ENCODE measurements at regions not wholly inside any gene's neighbourhood (a gene's known extent, or its start where the extent isn't known, plus 50 kb on each side); places are given as distances from the start of the nearest gene placed in this dataset.

GRCh38 chr18:24869285-24869684 lies 408.8 kb downstream of the HRH4 start:
- Histone ChIP-seq H3K36me3 (no peaks in the 10 kb centered on the region), H3K27me3 (ENCODE audit: low read depth) (no peaks in the 10 kb centered on the region), H3K4me1 (no peaks in the 10 kb centered on the region), H3K4me3 (no peak overlapping the region), H3K27ac (replicated peaks) (no peak overlapping the region), H3K9me3 (replicated peaks) (no peaks in the 10 kb centered on the region)
- TF ChIP-seq CTCF (IDR thresholded peaks at IDR 0.05; ENCODE audit: borderline replicate concordance): no peak
- intact Hi-C loops (cut with micrococcal nuclease): no loop called here
- DNase-seq: no peak

GRCh38 chr18:24875286-24875685 lies 414.8 kb downstream of the HRH4 start:
- no peak for TF ChIP-seq CTCF (IDR thresholded peaks at IDR 0.05; ENCODE audit: borderline replicate concordance)
- intact Hi-C loops (cut with micrococcal nuclease): loop anchor here (5.0 kb wide), 2 partner anchors 957 to 1022 kb away; no protein-coding TSS in a partner anchor

GRCh38 chr18:24875777-24876176 lies 415.3 kb downstream of the HRH4 start:
- Histone ChIP-seq H3K36me3 (no peaks in the 10 kb centered on the region), H3K27me3 (ENCODE audit: low read depth) (no peaks in the 10 kb centered on the region), H3K4me1 (no peaks in the 10 kb centered on the region), H3K9me3 (replicated peaks) (peaks cover 9% of the 10 kb centered on the region), H3K4me3 (no peak overlapping the region), H3K27ac (replicated peaks) (no peak overlapping the region)
- no peak for DNase-seq
- intact Hi-C loops (cut with micrococcal nuclease): loop anchor here (5.0 kb wide), 2 partner anchors 957 to 1022 kb away; no protein-coding TSS in a partner anchor
- no peak for TF ChIP-seq CTCF (IDR thresholded peaks at IDR 0.05; ENCODE audit: borderline replicate concordance)

More at GRCh38 chr18:24875286-24875685, 414.8 kb downstream of the HRH4 start:
- Histone ChIP-seq H3K27me3 (ENCODE audit: low read depth) (no peaks in the 10 kb centered on the region), H3K4me1 (no peaks in the 10 kb centered on the region), H3K36me3 (no peaks in the 10 kb centered on the region), H3K4me3 (no peak overlapping the region), H3K27ac (replicated peaks) (no peak overlapping the region), H3K9me3 (replicated peaks) (peaks cover 7% of the 10 kb centered on the region)
- DNase-seq: no peak

- TF ChIP-seq CTCF (IDR thresholded peaks at IDR 0.05; ENCODE audit: borderline replicate concordance): no peak
- intact Hi-C loops (cut with micrococcal nuclease): loop anchor here (5.0 kb wide), 2 partner anchors 956 to 1021 kb away; no protein-coding TSS in a partner anchor
- Histone ChIP-seq H3K36me3 (no peaks in the 10 kb centered on the region), H3K27ac (replicated peaks) (no peak overlapping the region), H3K4me1 (no peaks in the 10 kb centered on the region), H3K9me3 (replicated peaks) (peaks cover 9% of the 10 kb centered on the region), H3K27me3 (ENCODE audit: low read depth) (no peaks in the 10 kb centered on the region), H3K4me3 (no peak overlapping the region)
- DNase-seq: no peak
These were observed 415.8 kb downstream of the HRH4 start for GRCh38 chr18:24876266-24876665.

- intact Hi-C loops (cut with micrococcal nuclease): loop anchor here (5.0 kb wide), 2 partner anchors 955 to 1020 kb away; no protein-coding TSS in a partner anchor
- Histone ChIP-seq H3K9me3 (replicated peaks) (peaks cover 9% of the 10 kb centered on the region), H3K27ac (replicated peaks) (no peak overlapping the region), H3K36me3 (no peaks in the 10 kb centered on the region), H3K4me1 (no peaks in the 10 kb centered on the region), H3K4me3 (no peak overlapping the region), H3K27me3 (ENCODE audit: low read depth) (no peaks in the 10 kb centered on the region)
- no peak for DNase-seq
- no peak for TF ChIP-seq CTCF (IDR thresholded peaks at IDR 0.05; ENCODE audit: borderline replicate concordance)
These were observed 416.6 kb downstream of the HRH4 start for GRCh38 chr18:24877066-24877465.

All from left ventricle myocardium inferior (tissue), 1 donor.